ENCODE measurements at regions not wholly inside any gene's neighbourhood (a gene's known extent, or its start where the extent isn't known, plus 50 kb on each side); places are given as distances from the start of the nearest gene placed in this dataset.

GRCh38 chr2:109058802-109059201, 69.8 kb upstream of the EDAR start:
- TF ChIP-seq ZNF274 (IDR thresholded peaks at IDR 0.05; ENCODE audit: low read depth, low read length) (no peak), YY1 (IDR thresholded peaks at IDR 0.05; ENCODE audit: insufficient read depth, insufficient read length) (no peak), SUZ12 (IDR thresholded peaks at IDR 0.05; ENCODE audit: extremely low read depth, insufficient read depth, insufficient read length) (no peak)
- H3K4me1 ChIP-seq (ENCODE audit: insufficient read depth, insufficient read length), result peaks cover 10% of the 10 kb centered on the region
- H3K27me3 ChIP-seq (ENCODE audit: insufficient read depth, insufficient read length), result no peaks in the 10 kb centered on the region
- no peaks in the 10 kb centered on the region for H3K9me3 ChIP-seq (ENCODE audit: insufficient read depth, low read length)
- H3K36me3 ChIP-seq (ENCODE audit: insufficient read depth, insufficient read length, low read length), result no peaks in the 10 kb centered on the region
- no peak overlapping the region for H3K9ac ChIP-seq (ENCODE audit: insufficient read length, low read depth)
- H3K4me3 ChIP-seq (ENCODE audit: insufficient read length, low read depth), result no peak overlapping the region
- DNase-seq (ENCODE audit: low read depth, low spot score), result no peak

- no peak overlapping the region for H3K9ac ChIP-seq (ENCODE audit: insufficient read length, low read depth)
- H3K4me1 ChIP-seq (ENCODE audit: insufficient read depth, insufficient read length), result peaks cover 7% of the 10 kb centered on the region
- no peak for DNase-seq (ENCODE audit: low read depth, low spot score)
- no peaks in the 10 kb centered on the region for H3K27me3 ChIP-seq (ENCODE audit: insufficient read depth, insufficient read length)
- TF ChIP-seq YY1 (IDR thresholded peaks at IDR 0.05; ENCODE audit: insufficient read depth, insufficient read length) (no peak), ZNF274 (IDR thresholded peaks at IDR 0.05; ENCODE audit: low read depth, low read length) (no peak), SUZ12 (IDR thresholded peaks at IDR 0.05; ENCODE audit: extremely low read depth, insufficient read depth, insufficient read length) (no peak)
- no peak overlapping the region for H3K4me3 ChIP-seq (ENCODE audit: insufficient read length, low read depth)
- no peaks in the 10 kb centered on the region for H3K36me3 ChIP-seq (ENCODE audit: insufficient read depth, insufficient read length, low read length)
- no peaks in the 10 kb centered on the region for H3K9me3 ChIP-seq (ENCODE audit: insufficient read depth, low read length)
Measured at GRCh38 chr2:109058191-109058632, 69.2 kb upstream of the EDAR start.

- Histone ChIP-seq H3K36me3 (ENCODE audit: insufficient read depth, insufficient read length, low read length) (no peaks in the 10 kb centered on the region), H3K4me3 (ENCODE audit: insufficient read length, low read depth) (no peak overlapping the region), H3K27me3 (ENCODE audit: insufficient read depth, insufficient read length) (no peaks in the 10 kb centered on the region), H3K9me3 (ENCODE audit: insufficient read depth, low read length) (no peaks in the 10 kb centered on the region), H3K4me1 (ENCODE audit: insufficient read depth, insufficient read length) (peaks cover 5% of the 10 kb centered on the region), H3K9ac (ENCODE audit: insufficient read length, low read depth) (no peak overlapping the region)
- DNase-seq (ENCODE audit: low read depth, low spot score), result no peak
- no peak for TF ChIP-seq SUZ12 (IDR thresholded peaks at IDR 0.05; ENCODE audit: extremely low read depth, insufficient read depth, insufficient read length)
- TF ChIP-seq YY1 (IDR thresholded peaks at IDR 0.05; ENCODE audit: insufficient read depth, insufficient read length), result no peak
- no peak for TF ChIP-seq ZNF274 (IDR thresholded peaks at IDR 0.05; ENCODE audit: low read depth, low read length)
Measured at GRCh38 chr2:109057686-109058085, 68.7 kb upstream of the EDAR start.

DNA sequence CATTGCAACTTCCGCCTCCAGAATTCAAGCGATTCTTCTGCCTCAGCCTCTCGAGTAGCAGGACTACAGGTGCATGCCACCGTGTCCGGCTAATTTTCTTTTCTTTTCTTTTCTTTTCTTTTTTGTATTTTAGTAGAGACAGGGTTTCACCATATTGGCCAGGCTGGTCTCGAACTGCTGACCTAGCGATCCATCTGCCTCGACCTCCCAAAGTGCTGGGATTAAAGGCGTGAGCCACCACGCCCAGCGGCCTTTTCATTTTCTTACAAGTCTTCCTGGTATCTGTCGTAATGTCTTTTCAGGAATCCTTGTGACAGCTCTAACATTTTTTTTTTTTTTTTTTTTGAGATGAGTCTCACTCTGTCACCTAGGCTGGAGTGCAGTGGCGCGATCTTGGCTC, 66.4 kb upstream of the EDAR start:
- TF ChIP-seq YY1 (IDR thresholded peaks at IDR 0.05; ENCODE audit: insufficient read depth, insufficient read length), result no peak
- Histone ChIP-seq H3K9ac (ENCODE audit: insufficient read length, low read depth) (no peak overlapping the region), H3K9me3 (ENCODE audit: insufficient read depth, low read length) (no peaks in the 10 kb centered on the region), H3K4me3 (ENCODE audit: insufficient read length, low read depth) (no peak overlapping the region), H3K27me3 (ENCODE audit: insufficient read depth, insufficient read length) (no peaks in the 10 kb centered on the region), H3K4me1 (ENCODE audit: insufficient read depth, insufficient read length) (peaks cover 3% of the 10 kb centered on the region), H3K36me3 (ENCODE audit: insufficient read depth, insufficient read length, low read length) (no peaks in the 10 kb centered on the region)
- no peak for DNase-seq (ENCODE audit: low read depth, low spot score)

DNA sequence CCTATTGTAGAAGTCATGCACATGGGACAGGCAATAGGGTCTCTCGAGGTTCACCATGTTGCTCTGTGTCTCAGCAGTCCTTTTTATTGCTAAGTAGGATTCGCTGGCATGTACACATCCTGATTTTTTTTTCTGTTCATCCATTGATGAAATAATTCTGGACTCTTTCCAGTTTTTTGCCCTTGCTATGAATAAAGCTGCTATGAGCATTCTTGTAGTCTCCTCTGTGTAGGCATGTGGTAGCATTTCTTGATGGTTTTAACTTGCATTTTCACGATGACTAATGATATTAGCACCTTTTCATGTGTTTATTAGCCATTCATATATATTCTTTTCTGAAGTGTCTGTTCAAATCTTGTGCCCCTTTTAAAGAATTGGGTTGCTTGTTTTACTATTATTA, 65.8 kb upstream of the EDAR start:
- no peaks in the 10 kb centered on the region for H3K36me3 ChIP-seq (ENCODE audit: insufficient read depth, insufficient read length, low read length)
- H3K4me1 ChIP-seq (ENCODE audit: insufficient read depth, insufficient read length), result peaks cover 3% of the 10 kb centered on the region
- no peak for DNase-seq (ENCODE audit: low read depth, low spot score)
- no peaks in the 10 kb centered on the region for H3K9me3 ChIP-seq (ENCODE audit: insufficient read depth, low read length)
- no peak overlapping the region for H3K4me3 ChIP-seq (ENCODE audit: insufficient read length, low read depth)
- no peaks in the 10 kb centered on the region for H3K27me3 ChIP-seq (ENCODE audit: insufficient read depth, insufficient read length)
- TF ChIP-seq ZNF274 (IDR thresholded peaks at IDR 0.05; ENCODE audit: low read depth, low read length) (no peak), SUZ12 (IDR thresholded peaks at IDR 0.05; ENCODE audit: extremely low read depth, insufficient read depth, insufficient read length) (no peak), YY1 (IDR thresholded peaks at IDR 0.05; ENCODE audit: insufficient read depth, insufficient read length) (no peak)
- no peak overlapping the region for H3K9ac ChIP-seq (ENCODE audit: insufficient read length, low read depth)

GRCh38 chr2:109053716-109054115, 64.7 kb upstream of the EDAR start:
- H3K9ac ChIP-seq (ENCODE audit: insufficient read length, low read depth), result no peak overlapping the region
- no peaks in the 10 kb centered on the region for H3K36me3 ChIP-seq (ENCODE audit: insufficient read depth, insufficient read length, low read length)
- H3K9me3 ChIP-seq (ENCODE audit: insufficient read depth, low read length), result no peaks in the 10 kb centered on the region
- TF ChIP-seq ZNF274 (IDR thresholded peaks at IDR 0.05; ENCODE audit: low read depth, low read length) (no peak), SUZ12 (IDR thresholded peaks at IDR 0.05; ENCODE audit: extremely low read depth, insufficient read depth, insufficient read length) (no peak), YY1 (IDR thresholded peaks at IDR 0.05; ENCODE audit: insufficient read depth, insufficient read length) (no peak)
- no peak for DNase-seq (ENCODE audit: low read depth, low spot score)
- H3K4me3 ChIP-seq (ENCODE audit: insufficient read length, low read depth), result no peak overlapping the region
- no peaks in the 10 kb centered on the region for H3K27me3 ChIP-seq (ENCODE audit: insufficient read depth, insufficient read length)
- peaks cover 3% of the 10 kb centered on the region for H3K4me1 ChIP-seq (ENCODE audit: insufficient read depth, insufficient read length)

GRCh38 chr2:109052922-109053321, 63.9 kb upstream of the EDAR start:
- TF ChIP-seq SUZ12 (IDR thresholded peaks at IDR 0.05; ENCODE audit: extremely low read depth, insufficient read depth, insufficient read length) (no peak), YY1 (IDR thresholded peaks at IDR 0.05; ENCODE audit: insufficient read depth, insufficient read length) (no peak), ZNF274 (IDR thresholded peaks at IDR 0.05; ENCODE audit: low read depth, low read length) (no peak)

DNA sequence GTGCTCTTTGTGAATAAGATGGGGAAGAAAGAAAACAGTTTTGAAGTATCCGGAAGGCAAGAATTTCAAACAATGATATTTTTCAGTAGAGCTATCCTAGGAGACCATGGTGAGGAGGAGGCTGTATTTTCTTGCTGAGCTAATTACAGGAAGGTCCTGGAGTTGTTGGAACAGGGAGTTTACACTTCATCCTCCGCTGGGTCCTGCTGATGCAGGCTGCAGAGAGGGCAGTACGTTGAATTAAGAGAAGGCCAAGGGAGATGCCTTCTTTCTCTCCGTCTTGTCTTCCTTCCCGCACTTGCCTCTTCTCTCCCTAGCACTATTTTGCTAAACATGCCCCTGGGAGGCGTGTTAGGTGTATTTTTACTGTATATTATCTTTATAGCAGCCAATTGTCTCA, 60.0 kb upstream of the EDAR start:
- Histone ChIP-seq H3K4me3 (ENCODE audit: insufficient read length, low read depth) (no peak overlapping the region), H3K4me1 (ENCODE audit: insufficient read depth, insufficient read length) (peaks cover 6% of the 10 kb centered on the region), H3K36me3 (ENCODE audit: insufficient read depth, insufficient read length, low read length) (no peaks in the 10 kb centered on the region), H3K27me3 (ENCODE audit: insufficient read depth, insufficient read length) (no peaks in the 10 kb centered on the region), H3K9ac (ENCODE audit: insufficient read length, low read depth) (no peak overlapping the region), H3K9me3 (ENCODE audit: insufficient read depth, low read length) (no peaks in the 10 kb centered on the region)
- DNase-seq (ENCODE audit: low read depth, low spot score), result no peak
- TF ChIP-seq SUZ12 (IDR thresholded peaks at IDR 0.05; ENCODE audit: extremely low read depth, insufficient read depth, insufficient read length) (no peak), YY1 (IDR thresholded peaks at IDR 0.05; ENCODE audit: insufficient read depth, insufficient read length) (no peak), ZNF274 (IDR thresholded peaks at IDR 0.05; ENCODE audit: low read depth, low read length) (no peak)

More at GRCh38 chr2:109052922-109053321, 63.9 kb upstream of the EDAR start:
- H3K9ac ChIP-seq (ENCODE audit: insufficient read length, low read depth), result no peak overlapping the region
- H3K9me3 ChIP-seq (ENCODE audit: insufficient read depth, low read length), result no peaks in the 10 kb centered on the region
- no peaks in the 10 kb centered on the region for H3K36me3 ChIP-seq (ENCODE audit: insufficient read depth, insufficient read length, low read length)
- H3K27me3 ChIP-seq (ENCODE audit: insufficient read depth, insufficient read length), result no peaks in the 10 kb centered on the region
- no peak for DNase-seq (ENCODE audit: low read depth, low spot score)
- H3K4me3 ChIP-seq (ENCODE audit: insufficient read length, low read depth), result no peak overlapping the region
- H3K4me1 ChIP-seq (ENCODE audit: insufficient read depth, insufficient read length), result peaks cover 3% of the 10 kb centered on the region
